Peyer's patch (tissue), 4 donors: ENCODE measurements at regions not wholly inside any gene's neighbourhood (a gene's known extent, or its start where the extent isn't known, plus 50 kb on each side); places are given as distances from the start of the nearest gene placed in this dataset.

ENCODE experiments used
- POLR2A ChIP-seq, 2 donors: fragments of 450-650 bp; IDR thresholded peaks; one replicate each; pipeline ENCODE4 v1.5.1; 2017; ENCODE audit warnings: antibody characterized with exemption in 2 of 2, mild to moderate bottlenecking in 2 of 2, moderate library complexity in 2 of 2
- TF ChIP-seq, protein P1 (sequence below), 6 experiments: fragments of 450-650 bp in 4 of 6; fragments of 200-600 bp in 2 of 6; sonication (generic) in 1 of 6; IDR thresholded peaks; one replicate each; pipeline ENCODE4 v1.5.1; 2017 to 2019; ENCODE audit warnings: antibody characterized with exemption in 6 of 6, mild to moderate bottlenecking in 3 of 6, moderate library complexity in 1 of 6

DNA sequence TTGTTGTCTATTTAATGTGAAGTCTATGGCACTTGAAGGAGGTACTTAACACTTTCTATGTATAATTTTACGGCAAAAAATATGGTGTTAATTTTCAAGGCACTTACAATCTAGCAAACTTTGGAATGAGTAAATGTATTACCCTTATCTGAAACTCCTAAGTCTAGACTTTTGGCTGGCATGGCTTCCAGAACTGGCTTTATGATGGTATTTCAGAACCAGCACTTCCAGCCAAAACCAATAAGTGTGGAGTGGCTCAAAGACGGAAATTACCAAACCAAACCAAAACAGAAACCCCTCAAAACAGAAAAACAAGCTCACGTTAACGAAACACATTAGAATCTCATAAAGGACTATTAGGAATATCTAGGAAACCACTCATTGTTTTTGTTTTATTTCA is 205.6 kb upstream of the HAND2 start:
- TF ChIP-seq, protein P1, sequence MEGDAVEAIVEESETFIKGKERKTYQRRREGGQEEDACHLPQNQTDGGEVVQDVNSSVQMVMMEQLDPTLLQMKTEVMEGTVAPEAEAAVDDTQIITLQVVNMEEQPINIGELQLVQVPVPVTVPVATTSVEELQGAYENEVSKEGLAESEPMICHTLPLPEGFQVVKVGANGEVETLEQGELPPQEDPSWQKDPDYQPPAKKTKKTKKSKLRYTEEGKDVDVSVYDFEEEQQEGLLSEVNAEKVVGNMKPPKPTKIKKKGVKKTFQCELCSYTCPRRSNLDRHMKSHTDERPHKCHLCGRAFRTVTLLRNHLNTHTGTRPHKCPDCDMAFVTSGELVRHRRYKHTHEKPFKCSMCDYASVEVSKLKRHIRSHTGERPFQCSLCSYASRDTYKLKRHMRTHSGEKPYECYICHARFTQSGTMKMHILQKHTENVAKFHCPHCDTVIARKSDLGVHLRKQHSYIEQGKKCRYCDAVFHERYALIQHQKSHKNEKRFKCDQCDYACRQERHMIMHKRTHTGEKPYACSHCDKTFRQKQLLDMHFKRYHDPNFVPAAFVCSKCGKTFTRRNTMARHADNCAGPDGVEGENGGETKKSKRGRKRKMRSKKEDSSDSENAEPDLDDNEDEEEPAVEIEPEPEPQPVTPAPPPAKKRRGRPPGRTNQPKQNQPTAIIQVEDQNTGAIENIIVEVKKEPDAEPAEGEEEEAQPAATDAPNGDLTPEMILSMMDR (IDR thresholded peaks at IDR 0.05), result no peak
- no peak for TF ChIP-seq POLR2A (IDR thresholded peaks at IDR 0.05)
